Ectodermal cell (in vitro differentiated cells): ENCODE measurements at regions not wholly inside any gene's neighbourhood (a gene's known extent, or its start where the extent isn't known, plus 50 kb on each side); places are given as distances from the start of the nearest gene placed in this dataset.
"Not testable (repeated sequence)": the region's sequence is repeated elsewhere in the genome, so short reads cannot be mapped to it uniquely, and the experiment has no call there.

Experiments
- H3K27ac ChIP-seq: 2 replicates; pipeline ENCODE4 v1.7.0; 2013; ENCODE audit warnings: mild to moderate bottlenecking, low read depth, low read length; ENCODE audit not compliant: insufficient read depth, poor library complexity, severe bottlenecking
- H3K27me3 ChIP-seq: 2 replicates; pipeline ENCODE4 v1.7.0; 2013; ENCODE audit warnings: mild to moderate bottlenecking, low read length; ENCODE audit not compliant: insufficient read depth, control insufficient read depth, poor library complexity, severe bottlenecking
- H3K36me3 ChIP-seq: one replicate; pipeline ENCODE4 v1.7.0; 2013; ENCODE audit warnings: low read length; ENCODE audit not compliant: control insufficient read depth, insufficient read depth
- H3K4me1 ChIP-seq: one replicate; pipeline ENCODE4 v1.7.0; 2013; ENCODE audit warnings: low read length; ENCODE audit not compliant: control insufficient read depth, insufficient read depth
- H3K4me3 ChIP-seq: 2 replicates; pipeline ENCODE4 v1.7.0; 2013; ENCODE audit warnings: low read depth, low read length, control low read depth; ENCODE audit not compliant: insufficient read depth
- H3K9me3 ChIP-seq: 2 replicates; pipeline ENCODE4 v1.7.0; 2013; ENCODE audit warnings: mild to moderate bottlenecking, low read length, moderate library complexity; ENCODE audit not compliant: control insufficient read depth
- WGBS, 2 experiments: methylation state at CpG; one replicate each; pipeline ENCODE4 v1.1.7; 2013; ENCODE audit warnings: missing lambda C conversion rate in 2 of 2; 5-methylcytosine and 5-hydroxymethylcytosine counted together

GRCh38 chr1:214095896-214096295 lies 108.1 kb downstream of the PROX1 start:
- not testable (repeated sequence) for H3K27me3 ChIP-seq, H3K4me3 ChIP-seq, H3K27ac ChIP-seq, H3K4me1 ChIP-seq, H3K9me3 ChIP-seq, H3K36me3 ChIP-seq

GRCh38 chr1:214101246-214101645 lies 113.5 kb downstream of the PROX1 start:
- Histone ChIP-seq H3K4me3 (no peak overlapping the region), H3K4me1 (peaks cover 4% of the 10 kb centered on the region), H3K9me3 (no peaks in the 10 kb centered on the region), H3K27me3 (no peaks in the 10 kb centered on the region), H3K27ac (no peak overlapping the region), H3K36me3 (no peaks in the 10 kb centered on the region)
- WGBS, 2 experiments: 79 to 85% methylated on average over 2 of the region's 2 CpGs

- no peak overlapping the region for H3K27ac ChIP-seq
- 91 to 93% methylated on average over 3 of the region's 3 CpGs for WGBS, 2 experiments
These were observed 114.1 kb downstream of the PROX1 start for GRCh38 chr1:214101828-214102227.

GRCh38 chr1:214102907-214103306 lies 115.1 kb downstream of the PROX1 start:
- Histone ChIP-seq H3K9me3 (no peaks in the 10 kb centered on the region), H3K27me3 (no peaks in the 10 kb centered on the region), H3K36me3 (no peaks in the 10 kb centered on the region), H3K4me3 (no peak overlapping the region), H3K27ac (no peak overlapping the region), H3K4me1 (peaks cover 4% of the 10 kb centered on the region)
- 72 to 73% methylated on average over 2 of the region's 2 CpGs for WGBS, 2 experiments

More at GRCh38 chr1:214101828-214102227, 114.1 kb downstream of the PROX1 start:
- no peaks in the 10 kb centered on the region for H3K27me3 ChIP-seq
- H3K4me1 ChIP-seq: peaks cover 4% of the 10 kb centered on the region
- no peaks in the 10 kb centered on the region for H3K36me3 ChIP-seq
- no peaks in the 10 kb centered on the region for H3K9me3 ChIP-seq
- no peak overlapping the region for H3K4me3 ChIP-seq

DNA sequence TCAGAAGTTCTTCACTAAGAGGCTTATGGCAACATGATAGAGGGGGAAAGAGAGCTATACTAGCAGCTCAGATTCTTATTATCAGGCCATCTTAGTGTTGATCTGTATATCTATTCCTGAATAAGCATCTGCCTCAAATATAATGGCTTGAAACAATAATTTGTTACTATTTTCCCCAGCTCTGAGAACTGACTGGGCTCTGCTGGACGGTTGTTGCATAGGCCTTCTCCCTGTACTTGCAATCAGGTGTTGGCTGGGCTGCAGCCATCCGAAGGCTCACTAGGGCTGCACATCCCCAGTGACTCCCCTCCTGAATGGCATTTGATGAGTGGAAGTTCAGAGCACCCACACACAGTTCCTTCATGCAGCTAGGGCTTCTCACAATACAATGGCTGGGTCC lies 116.0 kb downstream of the PROX1 start:
- Histone ChIP-seq H3K4me1 (peaks cover 4% of the 10 kb centered on the region), H3K4me3 (no peak overlapping the region), H3K9me3 (no peaks in the 10 kb centered on the region), H3K36me3 (no peaks in the 10 kb centered on the region), H3K27ac (no peak overlapping the region), H3K27me3 (no peaks in the 10 kb centered on the region)
- WGBS, 2 experiments: 93 to 94% methylated on average over 2 of the region's 2 CpGs

DNA sequence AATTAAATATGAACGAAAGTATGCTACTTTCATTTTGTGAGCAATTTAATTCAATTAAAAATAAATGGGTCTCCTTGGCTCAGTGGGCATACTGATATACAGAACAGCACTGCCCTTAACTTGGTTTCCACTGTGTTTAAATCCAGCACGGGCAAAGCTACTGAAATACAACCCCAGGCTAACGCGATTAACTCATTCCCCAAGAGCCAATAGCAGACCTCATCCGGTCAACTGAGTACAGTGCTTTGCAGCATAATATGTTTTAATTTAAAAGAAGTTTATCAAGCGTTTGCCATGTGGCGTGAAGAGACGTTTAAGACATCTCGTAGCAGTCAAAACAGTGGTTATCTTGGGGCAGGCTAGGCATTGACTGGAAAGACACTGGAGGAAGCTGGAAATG lies 118.6 kb downstream of the PROX1 start:
- H3K27ac ChIP-seq: no peak overlapping the region
- H3K4me1 ChIP-seq: peaks cover 4% of the 10 kb centered on the region
- H3K9me3 ChIP-seq: no peaks in the 10 kb centered on the region
- no peaks in the 10 kb centered on the region for H3K27me3 ChIP-seq
- no peak overlapping the region for H3K4me3 ChIP-seq
- no peaks in the 10 kb centered on the region for H3K36me3 ChIP-seq
- 90 to 92% methylated on average over 8 to 9 of the region's 9 CpGs for WGBS, 2 experiments

DNA sequence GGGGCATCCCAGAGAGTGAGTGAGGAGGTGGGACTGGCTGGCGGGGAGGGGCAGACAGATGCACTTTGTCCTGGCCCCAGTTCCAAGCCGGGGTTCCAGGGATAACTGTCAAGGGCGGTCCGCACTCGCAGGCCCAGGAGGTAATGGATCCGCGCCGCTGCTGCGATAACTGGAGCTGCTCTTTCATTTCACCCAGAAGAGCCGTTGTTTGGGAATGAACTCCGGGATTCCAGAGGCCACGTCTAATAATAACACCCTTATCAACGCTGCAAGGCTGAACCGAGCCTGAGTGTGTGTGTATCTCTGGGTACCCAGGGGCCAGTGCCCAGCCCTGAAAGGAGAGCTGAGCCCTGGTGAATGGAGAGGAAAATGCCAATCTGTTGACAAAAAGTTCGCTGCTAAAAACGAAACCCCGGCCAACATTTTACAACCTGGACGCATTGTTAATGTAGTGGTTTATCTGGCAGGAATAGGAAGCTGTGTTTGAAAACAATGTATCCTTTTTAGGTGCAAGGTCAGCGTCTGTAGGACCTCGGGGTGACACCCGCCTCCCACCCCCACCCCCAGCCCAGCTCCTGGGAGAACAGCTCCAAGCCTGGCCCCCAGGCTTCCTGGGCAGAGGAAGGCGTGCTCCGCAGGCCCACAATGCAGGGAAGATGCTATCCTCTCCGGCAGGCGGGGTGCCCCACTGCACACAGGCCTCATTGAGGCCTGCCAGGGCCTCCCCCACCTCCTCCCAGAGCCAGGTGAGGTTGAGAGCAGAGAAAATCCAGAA lies 119.7 kb downstream of the PROX1 start:
- peaks cover 4% of the 10 kb centered on the region for H3K4me1 ChIP-seq
- no peaks in the 10 kb centered on the region for H3K27me3 ChIP-seq
- H3K27ac ChIP-seq: no peak overlapping the region
- H3K36me3 ChIP-seq: no peaks in the 10 kb centered on the region
- no peaks in the 10 kb centered on the region for H3K9me3 ChIP-seq
- 86 to 90% methylated on average over 24 to 25 of the region's 25 CpGs for WGBS, 2 experiments
- no peak overlapping the region for H3K4me3 ChIP-seq

DNA sequence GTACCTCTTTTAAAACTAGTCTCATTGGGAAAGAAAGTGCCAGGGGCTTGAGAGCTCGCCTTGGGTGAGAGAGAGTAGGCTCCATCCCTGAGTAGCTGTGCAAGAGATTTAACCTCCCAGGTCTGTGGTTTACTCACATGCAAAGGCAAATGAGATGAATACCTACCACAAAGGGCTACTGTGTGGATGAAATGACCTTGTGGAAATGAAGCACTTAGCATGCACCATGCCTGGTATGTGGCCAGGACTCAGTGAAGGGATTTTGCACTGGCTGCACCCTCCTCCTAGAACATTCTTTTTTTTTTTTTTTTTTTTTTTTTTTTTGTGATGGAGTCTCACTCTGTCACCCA lies 120.3 kb downstream of the PROX1 start:
- 79 to 92% methylated on average over 1 of the region's 1 CpG for WGBS, 2 experiments

DNA sequence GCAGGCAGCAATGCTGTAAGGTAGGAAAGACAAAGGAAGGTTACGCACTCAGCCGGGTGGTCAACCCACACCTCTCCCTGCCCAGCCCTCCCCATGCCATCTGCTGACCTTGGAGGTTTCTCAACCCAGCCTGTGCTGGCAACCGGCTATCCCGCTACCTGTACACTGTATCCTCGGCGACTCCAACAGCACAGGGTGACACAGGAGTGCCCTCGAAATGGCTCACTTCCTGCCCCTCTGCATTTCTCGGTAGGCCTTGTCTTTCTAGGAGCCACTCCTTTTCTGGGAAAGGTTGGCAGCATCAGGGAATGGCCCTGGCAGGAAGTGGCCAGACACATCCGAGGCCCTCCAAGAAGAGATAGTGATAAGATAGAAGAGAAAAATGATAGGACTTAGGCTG lies 124.0 kb downstream of the PROX1 start:
- no peaks in the 10 kb centered on the region for H3K4me1 ChIP-seq
- no peak overlapping the region for H3K27ac ChIP-seq
- 92 to 95% methylated on average over 9 of the region's 9 CpGs for WGBS, 2 experiments
- H3K27me3 ChIP-seq: no peaks in the 10 kb centered on the region
- H3K9me3 ChIP-seq: no peaks in the 10 kb centered on the region
- H3K36me3 ChIP-seq: no peaks in the 10 kb centered on the region
- no peak overlapping the region for H3K4me3 ChIP-seq

More for the DNA sequence above, 120.3 kb downstream of the PROX1 start:
- H3K27me3 ChIP-seq: no peaks in the 10 kb centered on the region
- no peaks in the 10 kb centered on the region for H3K36me3 ChIP-seq
- H3K27ac ChIP-seq: no peak overlapping the region
- peaks cover under 1% of the 10 kb centered on the region for H3K4me1 ChIP-seq
- H3K4me3 ChIP-seq: no peak overlapping the region
- no peaks in the 10 kb centered on the region for H3K9me3 ChIP-seq

DNA sequence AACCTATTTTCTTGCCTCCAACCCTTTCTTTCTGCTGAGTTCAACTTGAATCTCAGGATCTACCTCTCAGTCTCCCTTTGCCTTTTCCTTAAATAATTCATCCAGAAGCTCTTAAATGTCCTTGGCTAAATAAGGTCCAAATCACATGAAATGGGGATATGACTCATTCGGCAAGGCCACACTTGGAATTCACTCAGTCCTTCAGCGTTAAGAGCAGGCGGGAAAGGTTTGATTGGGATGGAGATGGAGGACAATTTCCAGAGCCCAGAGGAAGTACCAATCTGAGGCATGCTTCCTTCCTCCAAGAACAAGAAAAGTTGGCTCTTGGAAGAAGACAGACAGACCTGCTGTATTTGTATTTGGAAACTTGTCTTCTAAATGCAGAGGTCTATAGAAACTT lies 128.5 kb downstream of the PROX1 start:
- no peaks in the 10 kb centered on the region for H3K4me1 ChIP-seq
- no peaks in the 10 kb centered on the region for H3K27me3 ChIP-seq
- WGBS, 2 experiments: 87 to 91% methylated on average over 3 of the region's 3 CpGs
- no peaks in the 10 kb centered on the region for H3K36me3 ChIP-seq
- H3K4me3 ChIP-seq: no peak overlapping the region
- no peaks in the 10 kb centered on the region for H3K9me3 ChIP-seq
- H3K27ac ChIP-seq: no peak overlapping the region

GRCh38 chr1:214117780-214118179 lies 130.0 kb downstream of the PROX1 start:
- no peaks in the 10 kb centered on the region for H3K9me3 ChIP-seq
- H3K4me3 ChIP-seq: no peak overlapping the region
- no peaks in the 10 kb centered on the region for H3K36me3 ChIP-seq
- no peak overlapping the region for H3K27ac ChIP-seq
- no peaks in the 10 kb centered on the region for H3K4me1 ChIP-seq
- no peaks in the 10 kb centered on the region for H3K27me3 ChIP-seq
- 94 to 96% methylated on average over 2 of the region's 2 CpGs for WGBS, 2 experiments
